ENCODE measurements at regions not wholly inside any gene's neighbourhood (a gene's known extent, or its start where the extent isn't known, plus 50 kb on each side); places are given as distances from the start of the nearest gene placed in this dataset.

DNA sequence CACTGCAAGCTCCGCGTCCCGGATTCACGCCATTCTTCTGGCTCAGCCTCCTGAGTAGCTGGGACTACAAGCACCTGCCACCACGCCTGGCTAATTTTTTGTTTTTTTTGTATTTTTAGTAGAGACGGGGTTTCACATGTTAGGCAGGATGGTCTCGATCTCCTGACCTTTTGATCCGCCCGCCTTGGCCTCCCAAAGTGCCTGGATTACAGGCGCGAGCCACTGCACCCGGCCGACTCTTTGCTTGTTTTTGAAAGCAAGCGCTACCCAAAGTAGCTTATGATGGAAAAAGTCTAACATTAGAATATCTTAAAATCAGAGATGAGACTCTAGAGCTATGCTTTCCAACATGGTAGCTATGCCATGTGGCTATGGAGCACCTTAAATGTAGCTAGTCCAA, 585.5 kb upstream of the ITGA1 start (continued):
- TF ChIP-seq, protein P1, sequence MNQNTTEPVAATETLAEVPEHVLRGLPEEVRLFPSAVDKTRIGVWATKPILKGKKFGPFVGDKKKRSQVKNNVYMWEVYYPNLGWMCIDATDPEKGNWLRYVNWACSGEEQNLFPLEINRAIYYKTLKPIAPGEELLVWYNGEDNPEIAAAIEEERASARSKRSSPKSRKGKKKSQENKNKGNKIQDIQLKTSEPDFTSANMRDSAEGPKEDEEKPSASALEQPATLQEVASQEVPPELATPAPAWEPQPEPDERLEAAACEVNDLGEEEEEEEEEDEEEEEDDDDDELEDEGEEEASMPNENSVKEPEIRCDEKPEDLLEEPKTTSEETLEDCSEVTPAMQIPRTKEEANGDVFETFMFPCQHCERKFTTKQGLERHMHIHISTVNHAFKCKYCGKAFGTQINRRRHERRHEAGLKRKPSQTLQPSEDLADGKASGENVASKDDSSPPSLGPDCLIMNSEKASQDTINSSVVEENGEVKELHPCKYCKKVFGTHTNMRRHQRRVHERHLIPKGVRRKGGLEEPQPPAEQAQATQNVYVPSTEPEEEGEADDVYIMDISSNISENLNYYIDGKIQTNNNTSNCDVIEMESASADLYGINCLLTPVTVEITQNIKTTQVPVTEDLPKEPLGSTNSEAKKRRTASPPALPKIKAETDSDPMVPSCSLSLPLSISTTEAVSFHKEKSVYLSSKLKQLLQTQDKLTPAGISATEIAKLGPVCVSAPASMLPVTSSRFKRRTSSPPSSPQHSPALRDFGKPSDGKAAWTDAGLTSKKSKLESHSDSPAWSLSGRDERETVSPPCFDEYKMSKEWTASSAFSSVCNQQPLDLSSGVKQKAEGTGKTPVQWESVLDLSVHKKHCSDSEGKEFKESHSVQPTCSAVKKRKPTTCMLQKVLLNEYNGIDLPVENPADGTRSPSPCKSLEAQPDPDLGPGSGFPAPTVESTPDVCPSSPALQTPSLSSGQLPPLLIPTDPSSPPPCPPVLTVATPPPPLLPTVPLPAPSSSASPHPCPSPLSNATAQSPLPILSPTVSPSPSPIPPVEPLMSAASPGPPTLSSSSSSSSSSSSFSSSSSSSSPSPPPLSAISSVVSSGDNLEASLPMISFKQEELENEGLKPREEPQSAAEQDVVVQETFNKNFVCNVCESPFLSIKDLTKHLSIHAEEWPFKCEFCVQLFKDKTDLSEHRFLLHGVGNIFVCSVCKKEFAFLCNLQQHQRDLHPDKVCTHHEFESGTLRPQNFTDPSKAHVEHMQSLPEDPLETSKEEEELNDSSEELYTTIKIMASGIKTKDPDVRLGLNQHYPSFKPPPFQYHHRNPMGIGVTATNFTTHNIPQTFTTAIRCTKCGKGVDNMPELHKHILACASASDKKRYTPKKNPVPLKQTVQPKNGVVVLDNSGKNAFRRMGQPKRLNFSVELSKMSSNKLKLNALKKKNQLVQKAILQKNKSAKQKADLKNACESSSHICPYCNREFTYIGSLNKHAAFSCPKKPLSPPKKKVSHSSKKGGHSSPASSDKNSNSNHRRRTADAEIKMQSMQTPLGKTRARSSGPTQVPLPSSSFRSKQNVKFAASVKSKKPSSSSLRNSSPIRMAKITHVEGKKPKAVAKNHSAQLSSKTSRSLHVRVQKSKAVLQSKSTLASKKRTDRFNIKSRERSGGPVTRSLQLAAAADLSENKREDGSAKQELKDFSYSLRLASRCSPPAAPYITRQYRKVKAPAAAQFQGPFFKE (tag by site-specific recombination; IDR thresholded peaks at IDR 0.05; ENCODE audit: borderline replicate concordance), result no peak
- TF ChIP-seq, protein P2, sequence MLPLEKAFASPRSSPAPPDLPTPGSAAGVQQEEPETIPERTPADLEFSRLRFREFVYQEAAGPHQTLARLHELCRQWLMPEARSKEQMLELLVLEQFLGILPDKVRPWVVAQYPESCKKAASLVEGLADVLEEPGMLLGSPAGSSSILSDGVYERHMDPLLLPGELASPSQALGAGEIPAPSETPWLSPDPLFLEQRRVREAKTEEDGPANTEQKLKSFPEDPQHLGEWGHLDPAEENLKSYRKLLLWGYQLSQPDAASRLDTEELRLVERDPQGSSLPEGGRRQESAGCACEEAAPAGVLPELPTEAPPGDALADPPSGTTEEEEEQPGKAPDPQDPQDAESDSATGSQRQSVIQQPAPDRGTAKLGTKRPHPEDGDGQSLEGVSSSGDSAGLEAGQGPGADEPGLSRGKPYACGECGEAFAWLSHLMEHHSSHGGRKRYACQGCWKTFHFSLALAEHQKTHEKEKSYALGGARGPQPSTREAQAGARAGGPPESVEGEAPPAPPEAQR (tag by site-specific recombination; IDR thresholded peaks at IDR 0.05), result no peak
- TF ChIP-seq ZNF837 (tag by site-specific recombination; IDR thresholded peaks at IDR 0.05) (no peak), REPIN1 (tag by site-specific recombination; IDR thresholded peaks at IDR 0.05; ENCODE audit: low read depth) (no peak)

DNA sequence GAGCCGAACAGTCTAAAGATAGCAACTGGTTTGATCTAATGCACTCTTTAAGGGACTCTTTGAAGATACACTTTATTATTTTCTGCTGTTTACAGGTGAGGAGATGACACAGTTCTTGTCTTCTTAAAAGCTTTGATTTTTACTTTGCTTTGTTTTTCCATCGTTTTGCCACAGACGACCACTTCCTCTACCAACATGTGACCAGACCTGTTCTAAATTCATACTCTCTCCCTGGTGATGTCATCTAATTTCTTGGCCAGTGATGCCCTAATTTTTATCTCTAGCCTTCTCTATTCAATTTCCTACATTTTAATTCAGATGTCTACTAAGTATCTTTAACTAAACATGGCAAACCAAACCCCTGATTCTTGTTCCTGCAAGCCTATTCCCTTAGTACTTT, 583.4 kb upstream of the ITGA1 start:
- ChIA-PET CTCF (no interaction called here), POLR2A (no interaction called here)
- Histone ChIP-seq H3K4me1 (ENCODE audit: control insufficient read depth, insufficient read depth, low read length) (no peaks in the 10 kb centered on the region), H3K36me3 (ENCODE audit: control insufficient read depth in 2 of 2, insufficient read depth in 1 of 2, low read length in 2 of 2) (no peaks in the 10 kb centered on the region), H3K4me3 (ENCODE audit: low read depth, low read length) (no peak overlapping the region), H3K27ac (ENCODE audit: extremely low read depth, low read depth, low read length) (no peak overlapping the region), H3K9me3 (ENCODE audit: control insufficient read depth, insufficient read depth, low read depth, low read length) (no peaks in the 10 kb centered on the region)
- TF ChIP-seq SALL2 (tag by site-specific recombination; IDR thresholded peaks at IDR 0.05; ENCODE audit: borderline replicate concordance) (no peak), ZBTB7A (tag by site-specific recombination; IDR thresholded peaks at IDR 0.05; ENCODE audit: low read depth) (no peak), MEIS1 (CRISPR knock-in tag; IDR thresholded peaks at IDR 0.05; ENCODE audit: borderline replicate concordance) (no peak), ZNF350 (tag by site-specific recombination; IDR thresholded peaks at IDR 0.05) (no peak), SP7 (tag by site-specific recombination; IDR thresholded peaks at IDR 0.05) (no peak), GLI4 (tag by site-specific recombination; IDR thresholded peaks at IDR 0.05) (no peak), ZNF155 (tag by site-specific recombination; IDR thresholded peaks at IDR 0.05) (no peak), ZBTB8A (tag by site-specific recombination; IDR thresholded peaks at IDR 0.05) (no peak), GLI2 (tag by site-specific recombination; IDR thresholded peaks at IDR 0.05; ENCODE audit: borderline replicate concordance, low read depth) (no peak), PRDM1 (tag by site-specific recombination; IDR thresholded peaks at IDR 0.05) (no peak), ZNF677 (tag by site-specific recombination; IDR thresholded peaks at IDR 0.05) (no peak), ZNF561 (tag by site-specific recombination; IDR thresholded peaks at IDR 0.05; ENCODE audit: borderline replicate concordance) (no peak), ZNF664 (tag by site-specific recombination; IDR thresholded peaks at IDR 0.05) (no peak)
- TF ChIP-seq, protein P3, sequence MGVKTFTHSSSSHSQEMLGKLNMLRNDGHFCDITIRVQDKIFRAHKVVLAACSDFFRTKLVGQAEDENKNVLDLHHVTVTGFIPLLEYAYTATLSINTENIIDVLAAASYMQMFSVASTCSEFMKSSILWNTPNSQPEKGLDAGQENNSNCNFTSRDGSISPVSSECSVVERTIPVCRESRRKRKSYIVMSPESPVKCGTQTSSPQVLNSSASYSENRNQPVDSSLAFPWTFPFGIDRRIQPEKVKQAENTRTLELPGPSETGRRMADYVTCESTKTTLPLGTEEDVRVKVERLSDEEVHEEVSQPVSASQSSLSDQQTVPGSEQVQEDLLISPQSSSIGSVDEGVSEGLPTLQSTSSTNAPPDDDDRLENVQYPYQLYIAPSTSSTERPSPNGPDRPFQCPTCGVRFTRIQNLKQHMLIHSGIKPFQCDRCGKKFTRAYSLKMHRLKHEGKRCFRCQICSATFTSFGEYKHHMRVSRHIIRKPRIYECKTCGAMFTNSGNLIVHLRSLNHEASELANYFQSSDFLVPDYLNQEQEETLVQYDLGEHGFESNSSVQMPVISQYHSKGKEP (tag by site-specific recombination; IDR thresholded peaks at IDR 0.05), result no peak
- TF ChIP-seq, protein P4, sequence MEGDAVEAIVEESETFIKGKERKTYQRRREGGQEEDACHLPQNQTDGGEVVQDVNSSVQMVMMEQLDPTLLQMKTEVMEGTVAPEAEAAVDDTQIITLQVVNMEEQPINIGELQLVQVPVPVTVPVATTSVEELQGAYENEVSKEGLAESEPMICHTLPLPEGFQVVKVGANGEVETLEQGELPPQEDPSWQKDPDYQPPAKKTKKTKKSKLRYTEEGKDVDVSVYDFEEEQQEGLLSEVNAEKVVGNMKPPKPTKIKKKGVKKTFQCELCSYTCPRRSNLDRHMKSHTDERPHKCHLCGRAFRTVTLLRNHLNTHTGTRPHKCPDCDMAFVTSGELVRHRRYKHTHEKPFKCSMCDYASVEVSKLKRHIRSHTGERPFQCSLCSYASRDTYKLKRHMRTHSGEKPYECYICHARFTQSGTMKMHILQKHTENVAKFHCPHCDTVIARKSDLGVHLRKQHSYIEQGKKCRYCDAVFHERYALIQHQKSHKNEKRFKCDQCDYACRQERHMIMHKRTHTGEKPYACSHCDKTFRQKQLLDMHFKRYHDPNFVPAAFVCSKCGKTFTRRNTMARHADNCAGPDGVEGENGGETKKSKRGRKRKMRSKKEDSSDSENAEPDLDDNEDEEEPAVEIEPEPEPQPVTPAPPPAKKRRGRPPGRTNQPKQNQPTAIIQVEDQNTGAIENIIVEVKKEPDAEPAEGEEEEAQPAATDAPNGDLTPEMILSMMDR (tag by site-specific recombination; IDR thresholded peaks at IDR 0.05), result no peak

Measured in HEK293 (cell line).